Pancreas (tissue), 10 donors: ENCODE measurements at regions not wholly inside any gene's neighbourhood (a gene's known extent, or its start where the extent isn't known, plus 50 kb on each side); places are given as distances from the start of the nearest gene placed in this dataset.
"Not testable (repeated sequence)": the region's sequence is repeated elsewhere in the genome, so short reads cannot be mapped to it uniquely, and the experiment has no call there.

Experiments used
- ATAC-seq, 4 donors: fragments of 200-7000 bp; cut with Tn5 transposase; one replicate each; pipeline versions ENCODE4 v1.8.0 to v1.9.1; 2020; ENCODE audit warnings: mild to moderate bottlenecking in 4 of 4, moderate library complexity in 4 of 4
- DNase-seq, 6 donors: peaks; one replicate each; pipeline ENCODE4 v3.0.0-alpha.2; 2020
- FAIRE-seq: peaks from 2 replicates; lab custom pipeline; 2012; peaks lifted over from hg19 to GRCh38; lab: Jason Lieb, UNC
- H3K27ac ChIP-seq, 4 donors: fragments of 200-600 bp; sonication (generic); 1 replicate in 3 of 4; 2 replicates in 1 of 4; pipeline versions ENCODE4 v1.5.0 to v1.8.0; 2020
- H3K27me3 ChIP-seq, 4 donors: fragments of 200-600 bp; one replicate each; pipeline ENCODE4 v1.8.0; 2021
- H3K36me3 ChIP-seq, 3 donors: fragments of 200-600 bp; sonication (generic) in 1 of 3; one replicate each; pipeline versions ENCODE4 v1.5.0 to v1.8.0; 2020 to 2021
- H3K4me1 ChIP-seq, 3 donors: fragments of 200-600 bp; one replicate each; pipeline ENCODE4 v1.8.0; 2021
- H3K4me3 ChIP-seq, 4 donors: fragments of 200-600 bp; sonication (generic) in 2 of 4; one replicate each; pipeline versions ENCODE4 v1.5.0 to v1.8.0; 2020 to 2021
- H3K9me3 ChIP-seq, 4 donors: fragments of 200-600 bp; one replicate each; pipeline ENCODE4 v1.8.0; 2021
- CTCF ChIP-seq, 4 donors: fragments of 200-600 bp; sonication (generic) in 3 of 4; IDR thresholded peaks; one replicate each; pipeline versions ENCODE4 v1.5.0 to v1.8.0; 2021; ENCODE audit warnings: antibody characterized with exemption in 4 of 4
- WGBS, 2 donors: extraction: QIAGEN DNeasy Blood & Tissue Kit; methylation state at CpG; one replicate each; pipeline ENCODE4 v1.1.7; 2013; 5-methylcytosine and 5-hydroxymethylcytosine counted together
- intact Hi-C, 3 donors: fragments of 100-400 bp; cut with DNase I; formaldehyde crosslinking; loops; one replicate each; pipeline versions ENCODE4 v1.11.1 to v1.14.2; 2022
- donor health status: healthy with polysubstance abuse.
- donor health status: DM: no; HTN: no; CAD: no; lungs with moderate emphysema.
- donor health status: DM: no; HTN: no; CAD: no.
- donor health status: control.
- donor health status: control.
- donor health status: Bipolar disorder and iron deficiency.
- donor health status: DM: yes; HTN: yes; CAD: no.
- donor health status: DM: no; HTN: no; CAD: no.
- donor health status: DM: no; HTN: no; CAD: no.
- donor health status: DM: yes; HTN: yes; CAD: no.

- DNase-seq (no peak), ATAC-seq (no peak), FAIRE-seq (no peak)
- WGBS, 2 donors: 15 to 17% methylated on average over 3 of the region's 3 CpGs
- intact Hi-C loops: no loop called here
- no peak overlapping the region for H3K4me3 ChIP-seq
- no peaks in the 10 kb centered on the region for H3K4me1 ChIP-seq
- no peak for TF ChIP-seq CTCF (IDR thresholded peaks at IDR 0.05)
- H3K36me3 ChIP-seq: no peaks in the 10 kb centered on the region
- no peaks in the 10 kb centered on the region for H3K9me3 ChIP-seq
- peaks cover 0 to 4% (median 0%) of the 10 kb centered on the region in 4 donors for H3K27me3 ChIP-seq
- H3K27ac ChIP-seq: no peak overlapping the region
Measured at GRCh38 chr3:67167481-67167880, 169.4 kb downstream of the KBTBD8 start.

- H3K27me3 ChIP-seq: peaks cover 0 to 4% (median 0%) of the 10 kb centered on the region in 4 donors
- FAIRE-seq: no peak
- H3K4me3 ChIP-seq: no peak overlapping the region
- no peaks in the 10 kb centered on the region for H3K9me3 ChIP-seq
- no peak for TF ChIP-seq CTCF (IDR thresholded peaks at IDR 0.05)
- WGBS, 2 donors: 80 to 83% methylated on average over 2 of the region's 2 CpGs
- DNase-seq: no peak
- no peak overlapping the region for H3K27ac ChIP-seq
- no peaks in the 10 kb centered on the region for H3K4me1 ChIP-seq
- H3K36me3 ChIP-seq: no peaks in the 10 kb centered on the region
- intact Hi-C loops: no loop called here
- ATAC-seq: no peak
Measured at GRCh38 chr3:67171841-67172240, 173.7 kb downstream of the KBTBD8 start.

GRCh38 chr3:67173130-67173529 lies 175.0 kb downstream of the KBTBD8 start:
- H3K27ac ChIP-seq, H3K9me3 ChIP-seq, H3K27me3 ChIP-seq, DNase-seq, H3K4me3 ChIP-seq, FAIRE-seq, intact Hi-C loops, H3K36me3 ChIP-seq, H3K4me1 ChIP-seq, ATAC-seq: not testable (repeated sequence)
- 50 to 73% methylated on average over 3 of the region's 3 CpGs for WGBS, 2 donors

- no peak for FAIRE-seq
Measured at GRCh38 chr3:67176396-67176795, 178.3 kb downstream of the KBTBD8 start.

GRCh38 chr3:67192466-67192865 lies 194.4 kb downstream of the KBTBD8 start:
- intact Hi-C loops: no loop called here
- no peak for ATAC-seq
- Histone ChIP-seq H3K27me3 (no peaks in the 10 kb centered on the region), H3K27ac (no peak overlapping the region), H3K36me3 (no peaks in the 10 kb centered on the region), H3K4me1 (no peaks in the 10 kb centered on the region), H3K9me3 (no peaks in the 10 kb centered on the region), H3K4me3 (no peak overlapping the region)
- no peak for DNase-seq
- TF ChIP-seq CTCF (IDR thresholded peaks at IDR 0.05): no peak
- FAIRE-seq: no peak
- WGBS, 2 donors: 74 to 80% methylated on average over 8 of the region's 8 CpGs

More at GRCh38 chr3:67176396-67176795, 178.3 kb downstream of the KBTBD8 start:
- intact Hi-C loops: no loop called here
- no peaks in the 10 kb centered on the region for H3K27me3 ChIP-seq
- H3K27ac ChIP-seq: no peak overlapping the region
- H3K4me1 ChIP-seq: no peaks in the 10 kb centered on the region
- DNase-seq (no peak), ATAC-seq (peak in 2 of 4 donors; percentile 46 to 59)
- H3K9me3 ChIP-seq: no peaks in the 10 kb centered on the region
- no peaks in the 10 kb centered on the region for H3K36me3 ChIP-seq
- TF ChIP-seq CTCF (IDR thresholded peaks at IDR 0.05): no peak
- WGBS, 2 donors: 67 to 80% methylated on average over 2 of the region's 2 CpGs
- no peak overlapping the region for H3K4me3 ChIP-seq
